ENCODE measurements at regions not wholly inside any gene's neighbourhood (a gene's known extent, or its start where the extent isn't known, plus 50 kb on each side); places are given as distances from the start of the nearest gene placed in this dataset.

DNA sequence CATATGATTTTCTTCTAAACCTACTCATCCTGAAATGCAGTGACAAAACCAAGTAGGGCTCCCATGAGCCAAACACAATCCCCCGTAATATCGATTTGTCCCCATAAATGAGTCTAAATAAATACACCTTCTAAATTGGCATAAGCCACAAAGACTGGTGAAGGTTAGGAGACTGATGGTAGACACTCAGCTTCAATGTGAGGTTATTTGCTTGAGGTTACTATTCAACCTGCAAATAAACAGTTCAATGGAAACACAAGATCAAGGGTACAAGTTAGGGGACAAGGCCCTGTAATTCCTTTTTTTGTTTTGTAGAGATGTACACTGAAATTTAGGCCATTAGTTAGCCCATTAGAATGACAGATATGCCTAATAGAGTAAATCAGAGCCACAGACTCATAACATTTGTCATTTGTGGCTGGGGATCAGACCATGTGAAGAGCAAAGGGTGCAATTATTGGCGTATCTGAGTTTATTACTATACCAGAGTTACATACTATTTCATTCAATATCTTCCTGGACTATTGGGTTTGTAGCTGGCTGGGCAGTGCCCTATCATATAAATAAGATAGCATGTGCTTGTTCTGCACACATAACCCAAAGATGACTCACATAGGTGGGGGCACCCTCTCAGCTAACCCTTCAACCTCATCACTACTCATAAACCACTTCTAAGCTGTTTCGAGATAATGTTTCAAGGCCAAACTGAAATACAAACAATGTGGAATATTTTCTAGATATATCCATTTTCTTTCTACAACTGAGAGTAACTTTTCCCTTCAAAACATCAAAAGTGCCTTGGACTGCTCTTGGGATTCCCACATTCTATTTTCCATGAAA, 695.3 kb downstream of the KCNA4 start:
- TF ChIP-seq CTCF (IDR thresholded peaks at IDR 0.05 in 4 of 5, conservative IDR thresholded peaks at IDR 0.05 in 1 of 5) = no peak
- no peak for TF ChIP-seq POLR2A (IDR thresholded peaks at IDR 0.05)
